Motor neuron (in vitro differentiated cells): ENCODE measurements at regions not wholly inside any gene's neighbourhood (a gene's known extent, or its start where the extent isn't known, plus 50 kb on each side); places are given as distances from the start of the nearest gene placed in this dataset.

Source experiments
- ATAC-seq, 8 experiments: fragments of 200-7000 bp; cut with Tn5 transposase; replicated peaks in 6 of 8; 2 replicates each; pipeline ENCODE4 v1.8.0; 2021; ENCODE audit warnings: mild to moderate bottlenecking in 8 of 8, moderate library complexity in 8 of 8
- H3K27ac ChIP-seq, 2 donors: fragments of 250-450 bp; sonication (Bioruptor Pico); 2 replicates each; pipeline ENCODE4 v1.9.0; 2021; ENCODE audit warnings: antibody characterized with exemption in 2 of 2, mild to moderate bottlenecking in 2 of 2, moderate library complexity in 1 of 2
- H3K4me1 ChIP-seq, 2 donors: fragments of 250-450 bp; sonication (Bioruptor Pico); replicated peaks in 1 of 2; 2 replicates each; pipeline ENCODE4 v1.6.1; 2021; ENCODE audit warnings: antibody characterized with exemption in 2 of 2, mild to moderate bottlenecking in 2 of 2, moderate library complexity in 1 of 2
- H3K4me3 ChIP-seq, 5 donors: fragments of 250-450 bp; sonication (Bioruptor Pico); 2 replicates each; pipeline ENCODE4 v1.9.0; 2021; ENCODE audit warnings: antibody characterized with exemption in 5 of 5, mild to moderate bottlenecking in 5 of 5, moderate library complexity in 4 of 5
- WGBS, 10 experiments: fragments of 450-650 bp; shearing (Covaris generic); methylation state at CpG; one replicate each; pipeline ENCODE4 v1.0.0; 2022; 5-methylcytosine and 5-hydroxymethylcytosine counted together
- in situ Hi-C, 9 experiments: fragments of 400-800 bp; cut with MboI; loops; one replicate each; pipeline ENCODE4 v1.15.0; 2021; ENCODE audit warnings: low sequenced_read_pairs in 9 of 9, low pct_unique_long_range_greater_than_20kb in 2 of 9; ENCODE audit not compliant: unreplicated experiment in 9 of 9

DNA sequence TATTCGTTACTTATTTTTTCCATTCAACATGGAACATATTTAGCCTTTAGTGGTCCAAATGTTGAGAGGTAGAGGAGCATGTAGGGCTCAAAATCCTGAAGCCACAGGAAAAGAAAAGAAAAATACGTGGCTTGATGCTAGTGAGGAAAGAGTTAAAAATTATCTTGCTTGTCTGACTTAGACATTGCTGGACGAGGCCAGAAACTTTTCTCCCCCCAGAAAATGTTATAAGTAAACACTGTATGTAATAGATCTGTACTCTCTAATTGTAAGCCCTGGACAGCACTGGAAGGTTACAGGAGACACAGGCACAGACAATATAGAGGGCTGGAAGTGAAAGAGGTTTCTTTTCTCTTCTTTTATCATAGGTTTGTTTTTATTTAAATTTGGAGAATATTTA is 165.6 kb downstream of the ZFP64 start:
- in situ Hi-C loops, result no loop called here
- no peak for ATAC-seq
- H3K4me3 ChIP-seq, result no peak overlapping the region
- H3K4me1 ChIP-seq, result peaks cover 8% of the 10 kb centered on the region in 2 donors
- no peak overlapping the region for H3K27ac ChIP-seq
- 40 to 83% (median 73%) methylated on average over 1 to 3 of the region's 3 CpGs for WGBS, 10 experiments

- in situ Hi-C loops, result no loop called here
- no peak overlapping the region for H3K27ac ChIP-seq
- WGBS, 10 experiments, result 72 to 100% (median 100%) methylated on average over 1 to 3 of the region's 3 CpGs; no CpG with 5 or more reads in 3 of the 10 experiments
- no peak for ATAC-seq
- no peak overlapping the region for H3K4me3 ChIP-seq
- peaks cover 9 to 10% of the 10 kb centered on the region in 2 donors for H3K4me1 ChIP-seq
Measured at GRCh38 chr20:52019313-52019712, 172.3 kb downstream of the ZFP64 start.

GRCh38 chr20:52017669-52018317 is 173.8 kb downstream of the ZFP64 start:
- in situ Hi-C loops, result no loop called here
- H3K4me1 ChIP-seq, result peaks cover 6 to 8% of the 10 kb centered on the region in 2 donors
- ATAC-seq, result no peak
- H3K27ac ChIP-seq, result no peak overlapping the region
- WGBS, 10 experiments, result 73 to 100% (median 95%) methylated on average over 1 to 5 of the region's 6 CpGs; no CpG with 5 or more reads in 2 of the 10 experiments
- no peak overlapping the region for H3K4me3 ChIP-seq

DNA sequence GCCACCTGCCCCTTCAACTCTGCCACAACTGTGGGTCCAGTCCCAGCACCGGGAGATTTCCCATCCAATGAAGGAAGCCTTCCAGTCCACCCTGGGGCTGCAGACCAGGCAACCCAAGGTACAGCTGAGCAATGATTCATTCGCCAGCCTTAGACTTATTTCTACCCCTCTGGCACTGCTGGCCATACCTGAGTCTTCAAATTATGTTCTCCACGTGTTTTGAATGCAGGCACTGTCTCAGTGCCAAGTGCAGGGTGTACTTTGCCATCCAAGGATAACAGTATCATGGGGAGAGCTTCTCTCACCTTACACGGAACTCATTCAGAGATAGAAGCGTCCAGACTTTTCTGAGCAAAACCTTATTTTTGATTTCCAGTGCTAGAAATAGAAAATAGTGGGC is 175.6 kb downstream of the ZFP64 start:
- in situ Hi-C loops, result no loop called here
- no peak overlapping the region for H3K27ac ChIP-seq
- no peak overlapping the region for H3K4me3 ChIP-seq
- peaks cover 6 to 8% of the 10 kb centered on the region in 2 donors for H3K4me1 ChIP-seq
- no peak for ATAC-seq
- WGBS, 10 experiments, result 17 to 100% (median 88%) methylated on average over 1 to 5 of the region's 5 CpGs; no CpG with 5 or more reads in 1 of the 10 experiments

DNA sequence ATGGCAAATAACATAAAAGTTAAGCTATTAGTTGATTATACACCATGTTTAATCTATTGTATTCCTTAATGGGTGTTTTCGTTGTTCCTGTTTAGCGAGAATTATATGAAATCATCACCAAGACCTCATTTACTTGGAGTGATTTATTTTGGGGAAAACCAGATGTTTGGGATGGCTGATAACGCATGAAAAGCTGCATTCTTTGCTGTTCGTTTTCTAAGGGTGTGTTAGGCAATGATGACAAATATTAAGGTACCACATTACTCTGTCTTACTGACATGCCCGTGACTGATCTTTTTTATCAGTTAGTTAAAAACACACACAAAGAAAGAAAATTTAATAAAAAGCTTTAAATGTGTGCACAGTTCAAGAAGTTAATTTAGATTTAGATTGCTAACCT is 176.4 kb downstream of the ZFP64 start:
- in situ Hi-C loops, result no loop called here
- no peak for ATAC-seq
- Histone ChIP-seq H3K4me1 (peaks cover 6 to 8% of the 10 kb centered on the region in 2 donors), H3K27ac (no peak overlapping the region), H3K4me3 (no peak overlapping the region)
- 60 to 95% (median 69%) methylated on average over 3 to 5 of the region's 5 CpGs; no CpG with 5 or more reads in 2 of the 10 experiments for WGBS, 10 experiments

DNA sequence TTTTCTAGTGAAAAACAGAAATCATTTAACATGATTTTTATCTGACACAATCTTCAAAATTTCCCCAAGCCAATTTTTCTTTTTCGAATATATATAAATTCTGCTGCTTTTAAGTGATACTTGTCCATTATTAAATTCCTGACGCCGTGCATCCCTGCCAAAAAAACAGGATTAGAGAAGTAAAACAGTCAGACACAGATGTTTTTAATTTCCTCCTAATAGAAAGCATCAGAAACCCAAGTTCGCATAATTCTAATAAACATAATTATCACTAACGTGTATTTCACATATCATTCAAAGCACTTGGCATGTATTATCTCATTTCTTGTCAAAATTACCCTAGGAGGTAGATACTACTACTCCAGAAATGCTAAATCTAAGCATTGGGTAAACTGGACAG is 179.5 kb downstream of the ZFP64 start:
- Histone ChIP-seq H3K4me1 (peaks cover under 1 to 5% of the 10 kb centered on the region in 2 donors), H3K27ac (no peak overlapping the region), H3K4me3 (no peak overlapping the region)
- in situ Hi-C loops, result no loop called here
- 2 to 99% (median 92%) methylated on average over 4 to 5 of the region's 5 CpGs; no CpG with 5 or more reads in 1 of the 10 experiments for WGBS, 10 experiments
- no peak for ATAC-seq

DNA sequence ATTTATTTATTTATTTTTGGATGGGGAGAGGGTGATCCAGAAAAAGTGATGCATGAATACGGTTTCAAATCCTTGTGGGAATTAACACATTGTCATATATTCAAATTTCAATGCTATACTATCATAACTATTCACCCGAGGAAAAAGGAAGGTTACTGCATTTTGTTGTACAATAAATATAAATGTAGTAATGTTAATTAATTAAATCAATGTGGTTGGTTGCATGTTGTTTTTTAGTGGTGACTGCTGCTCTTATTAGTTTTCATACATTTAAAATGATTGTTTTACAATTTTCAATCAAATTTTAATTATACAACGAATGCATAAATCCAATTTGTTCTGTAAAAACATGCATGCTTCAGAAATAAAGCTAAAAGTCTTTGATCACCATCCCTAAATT is 180.5 kb downstream of the ZFP64 start:
- Histone ChIP-seq H3K4me3 (no peak overlapping the region), H3K4me1 (peaks cover 0 to 8% of the 10 kb centered on the region in 2 donors), H3K27ac (no peak overlapping the region)
- 32 to 100% (median 83%) methylated on average over 2 to 3 of the region's 3 CpGs; no CpG with 5 or more reads in 1 of the 10 experiments for WGBS, 10 experiments
- in situ Hi-C loops, result no loop called here
- ATAC-seq, result no peak

DNA sequence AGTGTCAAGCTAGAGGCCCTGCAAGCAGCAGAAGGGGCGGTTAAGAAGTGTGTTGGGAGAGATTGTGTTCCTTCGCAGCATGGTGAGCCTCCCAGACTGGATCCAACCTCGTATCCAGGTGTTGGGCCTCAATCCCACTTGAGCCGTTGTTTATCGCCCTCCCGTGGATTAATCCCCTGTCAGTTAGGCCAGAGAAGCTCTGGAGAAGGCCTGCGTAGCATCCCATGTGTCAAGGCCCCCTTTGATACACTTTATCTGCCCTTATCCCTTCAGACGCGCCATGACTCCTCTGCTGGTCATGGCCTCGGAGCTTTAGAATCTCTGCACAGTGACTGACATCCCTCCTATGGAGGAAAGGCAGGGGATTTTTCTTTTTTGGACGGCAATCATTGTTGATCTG is 181.0 kb downstream of the ZFP64 start:
- WGBS, 10 experiments, result 44 to 97% (median 80%) methylated on average over 1 to 7 of the region's 11 CpGs; no CpG with 5 or more reads in 3 of the 10 experiments
- no peak for ATAC-seq
- in situ Hi-C loops, result no loop called here

GRCh38 chr20:52008874-52009273 is 182.7 kb downstream of the ZFP64 start:
- in situ Hi-C loops, result no loop called here
- H3K4me1 ChIP-seq, result peaks cover 10 to 17% of the 10 kb centered on the region in 2 donors
- 60 to 100% (median 87%) methylated on average over 1 to 5 of the region's 6 CpGs; no CpG with 5 or more reads in 3 of the 10 experiments for WGBS, 10 experiments
- peak in 2 of 8 experiments; percentile 16 to 41 for ATAC-seq
- no peak overlapping the region for H3K4me3 ChIP-seq
- H3K27ac ChIP-seq, result no peak overlapping the region

More for the DNA sequence above, 181.0 kb downstream of the ZFP64 start:
- Histone ChIP-seq H3K27ac (no peak overlapping the region), H3K4me3 (no peak overlapping the region), H3K4me1 (peaks cover 0 to 8% of the 10 kb centered on the region in 2 donors)

DNA sequence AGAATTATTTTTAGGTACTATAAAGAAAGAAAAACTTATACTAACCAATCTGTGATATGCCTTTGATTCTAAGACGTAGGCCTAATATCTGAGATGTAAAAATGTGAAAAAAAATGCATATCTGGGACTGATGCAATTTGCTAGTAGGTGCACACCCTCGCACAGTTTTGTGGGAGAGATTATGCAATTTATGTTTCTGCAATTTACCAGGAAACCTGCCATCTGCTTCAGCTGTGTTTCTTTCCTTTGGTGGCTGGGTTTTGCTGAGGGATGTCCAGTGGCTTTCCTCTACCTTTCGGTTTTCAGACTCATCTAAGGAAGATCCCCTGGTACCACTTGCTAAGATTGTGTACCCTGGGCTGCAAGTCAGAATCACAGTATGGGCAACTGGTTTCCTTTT is 186.9 kb downstream of the ZFP64 start:
- in situ Hi-C loops, result no loop called here
- ATAC-seq, result peak in 4 of 8 experiments; percentile 35 to 90 (median 77)
- H3K27ac ChIP-seq, result peak overlapping the region in 1 of 2 donors; percentile 20
- no peak overlapping the region for H3K4me3 ChIP-seq
- WGBS, 10 experiments, result 0 to 86% (median 32%) methylated on average over 1 to 3 of the region's 3 CpGs; no CpG with 5 or more reads in 2 of the 10 experiments
- peaks cover 30 to 41% of the 10 kb centered on the region in 2 donors for H3K4me1 ChIP-seq

DNA sequence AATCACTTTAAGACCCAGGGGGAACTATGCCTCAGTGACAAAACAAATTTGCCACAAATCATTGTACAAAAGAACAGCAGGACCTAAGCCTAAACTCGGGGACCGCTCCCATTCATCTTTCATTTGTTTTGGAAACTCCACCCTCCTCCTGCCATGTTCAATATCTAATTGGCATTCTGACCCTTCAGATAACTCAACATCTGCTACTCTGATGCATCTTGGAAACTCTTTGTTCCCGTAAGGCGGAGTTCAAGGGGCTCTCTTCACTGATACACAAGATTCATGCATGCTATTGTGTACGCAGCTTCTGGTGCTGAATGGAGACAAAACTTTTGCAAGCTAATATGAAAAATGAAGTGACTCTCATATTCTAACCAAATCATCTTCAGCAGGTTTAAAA is 187.6 kb downstream of the ZFP64 start:
- in situ Hi-C loops, result no loop called here
- Histone ChIP-seq H3K27ac (peak overlapping the region in 1 of 2 donors; percentile 28), H3K4me3 (no peak overlapping the region), H3K4me1 (peaks cover 30 to 41% of the 10 kb centered on the region in 2 donors)
- WGBS, 10 experiments, result 0 to 85% (median 20%) methylated on average over 2 to 5 of the region's 5 CpGs; no CpG with 5 or more reads in 1 of the 10 experiments
- ATAC-seq, result peak; percentile 12 to 81 (median 70)

DNA sequence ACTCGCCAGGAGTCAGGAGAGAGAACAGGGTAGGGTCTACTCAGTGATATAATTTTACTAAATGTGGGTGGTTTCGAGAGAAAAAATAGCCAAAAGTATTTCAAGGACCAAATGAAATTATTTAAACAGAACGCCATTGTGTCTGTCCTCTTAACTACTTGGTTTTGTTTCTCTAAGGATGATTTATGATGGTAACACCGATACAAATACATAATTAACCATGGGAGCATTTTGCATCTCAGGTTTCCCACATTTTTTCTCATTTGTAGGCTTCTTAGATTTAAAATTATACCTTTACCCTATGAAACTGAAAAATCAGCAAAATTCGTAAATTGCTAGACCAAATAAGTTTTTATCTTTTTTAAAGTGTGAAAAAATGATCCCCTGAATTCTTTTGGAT is 188.2 kb downstream of the ZFP64 start:
- peaks cover 30 to 41% of the 10 kb centered on the region in 2 donors for H3K4me1 ChIP-seq
- ATAC-seq, result peak in 2 of 8 experiments; percentile 37 to 48
- H3K4me3 ChIP-seq, result peak overlapping the region in 1 of 5 donors; percentile 12
- peak overlapping the region in 1 of 2 donors; percentile 28 for H3K27ac ChIP-seq
- WGBS, 10 experiments, result 0 to 82% (median 11%) methylated on average over 3 to 5 of the region's 5 CpGs
- in situ Hi-C loops, result no loop called here

DNA sequence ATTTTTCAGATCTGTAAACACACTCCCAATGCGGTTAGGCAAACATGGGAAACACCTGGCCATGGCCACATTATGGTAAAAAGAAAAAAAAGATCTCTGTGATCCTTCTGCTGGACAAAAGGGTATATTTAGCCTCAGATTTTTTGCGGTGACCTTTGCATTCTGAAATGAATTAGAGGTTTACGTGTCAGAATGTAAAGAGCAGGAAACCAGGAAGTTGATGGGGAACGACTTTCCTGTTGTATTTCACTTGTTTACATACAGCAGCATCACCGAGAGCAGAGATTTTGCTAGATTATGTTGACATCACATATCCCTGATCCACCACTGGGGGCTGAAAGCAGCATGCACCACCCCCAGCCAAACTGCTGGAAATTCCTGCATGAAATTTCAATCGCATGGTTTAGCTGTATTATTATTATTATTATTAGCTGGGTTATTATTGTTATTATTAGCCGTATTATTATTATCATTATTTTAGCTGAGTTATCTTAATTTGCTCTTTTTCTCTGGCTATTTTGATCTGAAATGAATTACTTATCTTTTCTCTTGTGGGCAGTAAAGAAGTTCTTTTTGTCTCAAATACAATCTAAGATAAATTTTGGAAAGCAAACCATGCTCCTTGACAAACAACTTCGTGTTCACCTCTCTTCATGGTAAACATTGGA is 189.4 kb downstream of the ZFP64 start:
- H3K4me1 ChIP-seq, result peaks cover 30 to 41% of the 10 kb centered on the region in 2 donors
- 3 to 92% (median 39%) methylated on average over 3 to 8 of the region's 8 CpGs for WGBS, 10 experiments
- peak overlapping the region in 1 of 2 donors; percentile 28 for H3K27ac ChIP-seq
- ATAC-seq, result peak in 6 of 8 experiments; percentile 33 to 71 (median 62)
- no peak overlapping the region for H3K4me3 ChIP-seq
- in situ Hi-C loops, result no loop called here
